Neural progenitor cell (in vitro differentiated cells): ENCODE measurements at regions not wholly inside any gene's neighbourhood (a gene's known extent, or its start where the extent isn't known, plus 50 kb on each side); places are given as distances from the start of the nearest gene placed in this dataset.

Experiments
- CTCF ChIP-seq: fragments of 200-600 bp; sonication (generic); IDR thresholded peaks from 2 replicates; pipeline ENCODE4 v1.5.1; 2017; ENCODE audit warnings: antibody characterized with exemption, mild to moderate bottlenecking
- EZH2 ChIP-seq: fragments of 200-600 bp; sonication (generic); IDR thresholded peaks from 2 replicates; pipeline ENCODE4 v1.6.1; 2017; ENCODE audit warnings: antibody characterized with exemption, mild to moderate bottlenecking, moderate library complexity
- EZH2phosphoT487 ChIP-seq: fragments of 200-600 bp; sonication (generic); IDR thresholded peaks from 2 replicates; pipeline ENCODE4 v1.6.1; 2017; ENCODE audit warnings: antibody characterized with exemption

GRCh38 chr2:160719116-160719515, 225.5 kb upstream of the RBMS1 start:
- TF ChIP-seq EZH2phosphoT487 (no peak), CTCF (no peak), EZH2 (no peak)
